HepG2 (cell line): ENCODE measurements at regions not wholly inside any gene's neighbourhood (a gene's known extent, or its start where the extent isn't known, plus 50 kb on each side); places are given as distances from the start of the nearest gene placed in this dataset.

ENCODE experiments used
- CHD2 ChIP-seq: IDR thresholded peaks from 2 replicates; pipeline ENCODE4 v1.6.1; 2011; ENCODE audit warnings: low read depth, low read length, improper control_type of control experiment
- FIP1L1 ChIP-seq: fragments of 200-400 bp; formaldehyde crosslinking; IDR thresholded peaks from 2 replicates; pipeline ENCODE4 v1.6.1; 2018; ENCODE audit warnings: low read depth, mild to moderate bottlenecking, low read length, moderate library complexity, borderline replicate concordance; ENCODE audit not compliant: insufficient read depth
- GABPA ChIP-seq, 2 experiments: IDR thresholded peaks; 2 replicates each; pipeline ENCODE4 v1.6.1; 2011 to 2016; ENCODE audit warnings: low read depth in 2 of 2, low read length in 1 of 2, missing biosample characterization in 1 of 2, missing genetic modification characterization in 1 of 2
- KAT8 ChIP-seq: IDR thresholded peaks from 2 replicates; pipeline ENCODE4 v1.6.1; 2016; ENCODE audit warnings: missing genetic modification reagents, missing compliant biosample characterization
- SMC3 ChIP-seq: IDR thresholded peaks from 2 replicates; pipeline ENCODE4 v1.6.1; 2011; ENCODE audit warnings: low read length, improper control_type of control experiment
- TAF1 ChIP-seq: sonication (generic); formaldehyde crosslinking; IDR thresholded peaks from 2 replicates; pipeline ENCODE4 v1.4.0; 2020; ENCODE audit warnings: missing genetic modification reagents
- TCF7L2 ChIP-seq: IDR thresholded peaks from 2 replicates; pipeline ENCODE4 v1.6.1; 2011; ENCODE audit warnings: mild to moderate bottlenecking, low read depth, low read length, moderate library complexity
- ZNF335 ChIP-seq: sonication (generic); formaldehyde crosslinking; IDR thresholded peaks from 2 replicates; pipeline ENCODE4 v1.4.0; 2020; ENCODE audit warnings: missing genetic modification reagents
- ZNF564 ChIP-seq: sonication (generic); formaldehyde crosslinking; IDR thresholded peaks from 2 replicates; pipeline ENCODE4 v1.8.1; 2023; ENCODE audit warnings: mild to moderate bottlenecking, missing genetic modification reagents
- ZNF572 ChIP-seq: sonication (generic); formaldehyde crosslinking; IDR thresholded peaks from 2 replicates; pipeline ENCODE4 v1.5.1; 2020; ENCODE audit warnings: mild to moderate bottlenecking, missing genetic modification reagents
- ZNF629 ChIP-seq: sonication (generic); formaldehyde crosslinking; conservative IDR thresholded peaks from 2 replicates; pipeline ENCODE4 v1.5.0; 2020; ENCODE audit warnings: missing genetic modification reagents
- TF ChIP-seq, protein P1 (sequence below): sonication (generic); formaldehyde crosslinking; IDR thresholded peaks from 2 replicates; pipeline ENCODE4 v1.8.0; 2022; ENCODE audit warnings: low read depth, missing genetic modification reagents

- no peak for TF ChIP-seq ZNF335 (CRISPR knock-in tag)
- no peak for TF ChIP-seq ZNF572 (CRISPR knock-in tag)
- TF ChIP-seq, protein P1, sequence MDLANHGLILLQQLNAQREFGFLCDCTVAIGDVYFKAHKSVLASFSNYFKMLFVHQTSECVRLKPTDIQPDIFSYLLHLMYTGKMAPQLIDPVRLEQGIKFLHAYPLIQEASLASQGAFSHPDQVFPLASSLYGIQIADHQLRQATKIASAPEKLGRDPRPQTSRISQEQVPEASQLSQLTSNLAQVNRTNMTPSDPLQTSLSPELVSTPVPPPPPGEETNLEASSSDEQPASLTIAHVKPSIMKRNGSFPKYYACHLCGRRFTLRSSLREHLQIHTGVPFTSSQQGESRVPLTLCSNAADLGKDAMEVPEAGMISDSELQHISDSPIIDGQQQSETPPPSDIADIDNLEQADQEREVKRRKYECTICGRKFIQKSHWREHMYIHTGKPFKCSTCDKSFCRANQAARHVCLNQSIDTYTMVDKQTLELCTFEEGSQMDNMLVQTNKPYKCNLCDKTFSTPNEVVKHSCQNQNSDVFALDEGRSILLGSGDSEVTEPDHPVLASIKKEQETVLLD (CRISPR knock-in tag) = no peak
- TF ChIP-seq FIP1L1 = no peak
- no peak for TF ChIP-seq CHD2
- no peak for TF ChIP-seq SMC3
- no peak for TF ChIP-seq ZNF629 (CRISPR knock-in tag)
- TF ChIP-seq KAT8 (CRISPR knock-in tag) = no peak
- no peak for TF ChIP-seq GABPA (IDR thresholded peaks at IDR 0.05; ENCODE audit: low read depth, low read length)
- TF ChIP-seq GABPA (CRISPR knock-in tag; IDR thresholded peaks at IDR 0.05; ENCODE audit: low read depth) = no peak
- no peak for TF ChIP-seq TAF1 (CRISPR knock-in tag)
- no peak for TF ChIP-seq ZNF564 (CRISPR knock-in tag)
- no peak for TF ChIP-seq TCF7L2
These were observed 71.2 kb downstream of the PSMG1 start for GRCh38 chr21:39111931-39112550.
